GM23338 (cell line): ENCODE measurements at regions not wholly inside any gene's neighbourhood (a gene's known extent, or its start where the extent isn't known, plus 50 kb on each side); places are given as distances from the start of the nearest gene placed in this dataset.

ENCODE experiments used
- ATAC-seq: fragments of 200-7000 bp; cut with Tn5 transposase; 3 replicates; pipeline ENCODE4 v1.9.1; 2020
- DNase-seq: peaks from one replicate; pipeline ENCODE4 v3.0.0-alpha.2; 2015; ENCODE audit warnings: low spot score
- H2AFZ ChIP-seq: fragments of 200-600 bp; sonication (generic); 2 replicates; pipeline ENCODE4 v1.8.0; 2016; ENCODE audit warnings: antibody characterized with exemption, mild to moderate bottlenecking, moderate library complexity
- H3F3A ChIP-seq: fragments of 200-600 bp; sonication (generic); replicated peaks from 2 replicates; pipeline ENCODE4 v1.8.0; 2017; ENCODE audit warnings: antibody characterized with exemption, mixed run types, low read depth
- H3K27ac ChIP-seq: fragments of 200-600 bp; sonication (generic); 2 replicates; pipeline ENCODE4 v1.6.1; 2016; ENCODE audit warnings: low read depth
- H3K27me3 ChIP-seq: fragments of 200-600 bp; sonication (generic); 2 replicates; pipeline ENCODE4 v1.8.0; 2016; ENCODE audit warnings: mild to moderate bottlenecking, mixed run types, moderate library complexity; ENCODE audit not compliant: insufficient read depth
- H3K36me3 ChIP-seq: fragments of 200-600 bp; sonication (generic); 2 replicates; pipeline ENCODE4 v1.8.0; 2016; ENCODE audit warnings: mild to moderate bottlenecking; ENCODE audit not compliant: insufficient read depth
- H3K4me1 ChIP-seq: fragments of 200-600 bp; sonication (generic); 2 replicates; pipeline ENCODE4 v1.8.0; 2016; ENCODE audit warnings: mild to moderate bottlenecking, moderate library complexity; ENCODE audit not compliant: insufficient read depth
- H3K4me2 ChIP-seq: fragments of 200-600 bp; sonication (generic); 2 replicates; pipeline ENCODE4 v1.7.1; 2017; ENCODE audit warnings: mixed run types
- H3K4me3 ChIP-seq: fragments of 200-600 bp; sonication (generic); 2 replicates; pipeline ENCODE4 v1.6.1; 2016; ENCODE audit warnings: mixed run types
- H3K79me2 ChIP-seq: fragments of 200-600 bp; sonication (generic); replicated peaks from 2 replicates; pipeline ENCODE4 v1.8.0; 2017; ENCODE audit warnings: mild to moderate bottlenecking; ENCODE audit not compliant: insufficient read depth
- H3K9me2 ChIP-seq: fragments of 200-600 bp; sonication (generic); 2 replicates; pipeline ENCODE4 v1.8.0; 2017; ENCODE audit not compliant: insufficient read depth
- H4K20me1 ChIP-seq: fragments of 200-600 bp; sonication (generic); replicated peaks from 2 replicates; pipeline ENCODE4 v1.8.0; 2017; ENCODE audit warnings: mild to moderate bottlenecking; ENCODE audit not compliant: insufficient read depth
- H3K27ac Mint-ChIP-seq: 2 replicates; pipeline ENCODE4 v1.8.0; 2020; ENCODE audit warnings: inconsistent platforms, mild to moderate bottlenecking, moderate library complexity, mixed read lengths
- H3K27me3 Mint-ChIP-seq: 3 replicates; pipeline ENCODE4 v1.8.0; 2022; ENCODE audit warnings: low read depth, mild to moderate bottlenecking, moderate library complexity, mixed read lengths, inconsistent platforms; ENCODE audit not compliant: insufficient read depth, poor library complexity
- H3K36me3 Mint-ChIP-seq: 3 replicates; pipeline ENCODE4 v1.8.0; 2021; ENCODE audit warnings: low read depth, mild to moderate bottlenecking, inconsistent platforms, moderate library complexity, mixed read lengths
- H3K4me1 Mint-ChIP-seq: 3 replicates; pipeline ENCODE4 v1.8.0; 2020; ENCODE audit warnings: mild to moderate bottlenecking, inconsistent platforms, mixed read lengths
- H3K4me3 Mint-ChIP-seq: 3 replicates; pipeline ENCODE4 v1.8.0; 2021; ENCODE audit warnings: moderate library complexity, mild to moderate bottlenecking, inconsistent platforms, mixed read lengths
- H3K9me3 Mint-ChIP-seq: 3 replicates; pipeline ENCODE4 v1.8.0; 2020; ENCODE audit warnings: moderate library complexity, mild to moderate bottlenecking, inconsistent platforms, mixed read lengths
- CTCF ChIP-seq, 2 experiments: fragments of 200-600 bp in 1 of 2; sonication (generic) in 1 of 2; conservative IDR thresholded peaks; 2 replicates each; pipeline versions ENCODE4 v1.5.1 to v1.6.1; 2016 to 2017; ENCODE audit warnings: antibody characterized with exemption in 2 of 2, low read depth in 2 of 2, mild to moderate bottlenecking in 2 of 2, moderate library complexity in 1 of 2
- ETS1 ChIP-seq: IDR thresholded peaks from 2 replicates; pipeline ENCODE4 v1.6.1; 2016; ENCODE audit warnings: antibody characterized with exemption
- EZH2 ChIP-seq: fragments of 200-600 bp; sonication (generic); IDR thresholded peaks from one replicate; pipeline ENCODE4 v1.8.0; 2017; ENCODE audit warnings: antibody characterized with exemption, mild to moderate bottlenecking, low read depth; ENCODE audit not compliant: unreplicated experiment
- EZH2phosphoT487 ChIP-seq: fragments of 200-600 bp; sonication (generic); IDR thresholded peaks from one replicate; pipeline ENCODE4 v1.8.1; 2018; ENCODE audit warnings: antibody characterized with exemption; ENCODE audit not compliant: unreplicated experiment
- JUNB ChIP-seq: IDR thresholded peaks from one replicate; pipeline ENCODE4 v1.6.1; 2016; ENCODE audit warnings: antibody characterized with exemption; ENCODE audit not compliant: unreplicated experiment
- NANOG ChIP-seq: IDR thresholded peaks from 2 replicates; pipeline ENCODE4 v1.6.1; 2016; ENCODE audit warnings: antibody characterized with exemption, borderline replicate concordance
- POLR2AphosphoS5 ChIP-seq: IDR thresholded peaks from 2 replicates; pipeline ENCODE4 v1.6.1; 2016; ENCODE audit warnings: antibody characterized with exemption, low read depth
- REST ChIP-seq: IDR thresholded peaks from one replicate; pipeline ENCODE4 v1.6.1; 2018; ENCODE audit warnings: antibody characterized with exemption; ENCODE audit not compliant: unreplicated experiment
- STAT1 ChIP-seq: IDR thresholded peaks from one replicate; pipeline ENCODE4 v1.6.1; 2016; ENCODE audit warnings: antibody characterized with exemption; ENCODE audit not compliant: unreplicated experiment
- ZNF114 ChIP-seq: fragments of 250-450 bp; sonication (Bioruptor Pico); IDR thresholded peaks from 2 replicates; pipeline ENCODE4 v1.5.0; 2020; ENCODE audit warnings: mild to moderate bottlenecking, moderate library complexity
- ZNF331 ChIP-seq: fragments of 250-450 bp; sonication (Bioruptor Pico); IDR thresholded peaks from 2 replicates; pipeline ENCODE4 v1.5.0; 2020; ENCODE audit warnings: low read depth, mild to moderate bottlenecking, moderate library complexity

GRCh38 chr6:92763680-92764079, 655.7 kb downstream of the EPHA7 start (continued):
- TF ChIP-seq REST (no peak), ETS1 (no peak), POLR2AphosphoS5 (no peak)

GRCh38 chr6:92763274-92763584, 656.1 kb downstream of the EPHA7 start:
- no peak for ATAC-seq
- Mint-ChIP-seq H3K4me3 (no peak overlapping the region), H3K27ac (no peak overlapping the region)
- TF ChIP-seq STAT1 (no peak), CTCF (conservative IDR thresholded peaks at IDR 0.05; ENCODE audit: low read depth in 2 of 2) (no peak), REST (no peak), NANOG (no peak), JUNB (no peak), EZH2 (no peak), ETS1 (no peak), ZNF114 (CRISPR knock-in tag) (no peak), ZNF331 (CRISPR knock-in tag) (no peak), EZH2phosphoT487 (no peak)

More at GRCh38 chr6:92763274-92763584, 656.1 kb downstream of the EPHA7 start:
- peak overlapping the region; percentile 33; the same call in 1 of the 2 replicates for H2AFZ ChIP-seq
- no peaks in the 10 kb centered on the region for H4K20me1 ChIP-seq
- no peaks in the 10 kb centered on the region for H3K36me3 Mint-ChIP-seq
- no peaks in the 10 kb centered on the region for H3K36me3 ChIP-seq
- DNase-seq: no peak
- no peaks in the 10 kb centered on the region for H3K79me2 ChIP-seq
- no peaks in the 10 kb centered on the region for H3F3A ChIP-seq
- H3K4me3 ChIP-seq: no peak overlapping the region
- H3K9me3 Mint-ChIP-seq: no peaks in the 10 kb centered on the region
- peaks cover 17% of the 10 kb centered on the region for H3K4me1 Mint-ChIP-seq
- H3K27me3 Mint-ChIP-seq: no peaks in the 10 kb centered on the region
- H3K27me3 ChIP-seq: no peaks in the 10 kb centered on the region
- no peaks in the 10 kb centered on the region for H3K9me2 ChIP-seq
- no peak overlapping the region for H3K4me2 ChIP-seq
- no peak overlapping the region for H3K27ac ChIP-seq
- H3K4me1 ChIP-seq: no peaks in the 10 kb centered on the region
